ENCODE measurements at regions not wholly inside any gene's neighbourhood (a gene's known extent, or its start where the extent isn't known, plus 50 kb on each side); places are given as distances from the start of the nearest gene placed in this dataset.

GRCh38 chr22:34696557-34696956 lies 369.4 kb upstream of the ISX start:
- no peak overlapping the region for H3K27ac ChIP-seq
- ChIA-PET POLR2A (ENCODE audit: low non-redundant PET) (no interaction called here), CTCF (no interaction called here)
- no peak for DNase-seq (ENCODE audit: low spot score)
- no peak for TF ChIP-seq CTCF (conservative IDR thresholded peaks at IDR 0.05; ENCODE audit: low read depth)

- no peak for DNase-seq (ENCODE audit: low spot score)
- TF ChIP-seq CTCF (conservative IDR thresholded peaks at IDR 0.05; ENCODE audit: low read depth): no peak
- H3K27ac ChIP-seq: no peak overlapping the region
- POLR2A ChIA-PET (ENCODE audit: low non-redundant PET): no interaction called here
- CTCF ChIA-PET: no interaction called here
Observed at GRCh38 chr22:34702279-34702678, 363.7 kb upstream of the ISX start.

GRCh38 chr22:34709641-34710040 lies 356.3 kb upstream of the ISX start:
- DNase-seq (ENCODE audit: low spot score): no peak
- no peak overlapping the region for H3K27ac ChIP-seq
- TF ChIP-seq CTCF (conservative IDR thresholded peaks at IDR 0.05; ENCODE audit: low read depth): no peak
- ChIA-PET POLR2A (ENCODE audit: low non-redundant PET) (no interaction called here), CTCF (no interaction called here)

GRCh38 chr22:34722901-34723300 lies 343.1 kb upstream of the ISX start:
- no peak overlapping the region for H3K27ac ChIP-seq
- POLR2A ChIA-PET (ENCODE audit: low non-redundant PET): no interaction called here
- CTCF ChIA-PET: no interaction called here
- no peak for TF ChIP-seq CTCF (conservative IDR thresholded peaks at IDR 0.05; ENCODE audit: low read depth)
- no peak for DNase-seq (ENCODE audit: low spot score)

- CTCF ChIA-PET: no interaction called here
- TF ChIP-seq CTCF (conservative IDR thresholded peaks at IDR 0.05; ENCODE audit: low read depth): no peak
- no peak overlapping the region for H3K27ac ChIP-seq
- no peak for DNase-seq (ENCODE audit: low spot score)
- POLR2A ChIA-PET (ENCODE audit: low non-redundant PET): no interaction called here
Observed at GRCh38 chr22:34736081-34736480, 329.9 kb upstream of the ISX start.

GRCh38 chr22:34738661-34739400 lies 327.1 kb upstream of the ISX start:
- TF ChIP-seq CTCF (conservative IDR thresholded peaks at IDR 0.05; ENCODE audit: low read depth): no peak
- DNase-seq (ENCODE audit: low spot score): no peak
- ChIA-PET CTCF (no interaction called here), POLR2A (ENCODE audit: low non-redundant PET) (no interaction called here)
- H3K27ac ChIP-seq: no peak overlapping the region
